SJCRH30 (cell line): ENCODE measurements at regions not wholly inside any gene's neighbourhood (a gene's known extent, or its start where the extent isn't known, plus 50 kb on each side); places are given as distances from the start of the nearest gene placed in this dataset.
A peak's percentile ranks its signal among the peaks of the same experiment; 100 is the strongest.
"Not testable (repeated sequence)": the region's sequence is repeated elsewhere in the genome, so short reads cannot be mapped to it uniquely, and the experiment has no call there.

Source experiments
- DNase-seq, 2 experiments: peaks; one replicate each; pipeline ENCODE4 v3.0.0-alpha.2; 2015 to 2020
- H3K27ac ChIP-seq: fragments of 250-450 bp; sonication (Bioruptor Pico); 2 replicates; pipeline ENCODE4 v1.5.1; 2020; ENCODE audit warnings: mild to moderate bottlenecking, moderate library complexity
- H3K27me3 ChIP-seq: fragments of 250-450 bp; sonication (Bioruptor Pico); 2 replicates; pipeline ENCODE4 v1.5.1; 2020; ENCODE audit warnings: mild to moderate bottlenecking, moderate library complexity
- H3K36me3 ChIP-seq: fragments of 250-450 bp; sonication (Bioruptor Pico); 2 replicates; pipeline ENCODE4 v1.5.1; 2020; ENCODE audit warnings: mild to moderate bottlenecking, moderate library complexity
- H3K4me1 ChIP-seq: fragments of 250-450 bp; sonication (Bioruptor Pico); 2 replicates; pipeline ENCODE4 v1.5.1; 2020; ENCODE audit warnings: mild to moderate bottlenecking, moderate library complexity
- H3K4me3 ChIP-seq: fragments of 250-450 bp; sonication (Bioruptor Pico); 2 replicates; pipeline ENCODE4 v1.5.1; 2020; ENCODE audit warnings: mild to moderate bottlenecking, moderate library complexity
- H3K9me3 ChIP-seq: fragments of 250-450 bp; sonication (Bioruptor Pico); replicated peaks from 2 replicates; pipeline ENCODE4 v1.5.1; 2020; ENCODE audit warnings: mild to moderate bottlenecking, moderate library complexity

DNA sequence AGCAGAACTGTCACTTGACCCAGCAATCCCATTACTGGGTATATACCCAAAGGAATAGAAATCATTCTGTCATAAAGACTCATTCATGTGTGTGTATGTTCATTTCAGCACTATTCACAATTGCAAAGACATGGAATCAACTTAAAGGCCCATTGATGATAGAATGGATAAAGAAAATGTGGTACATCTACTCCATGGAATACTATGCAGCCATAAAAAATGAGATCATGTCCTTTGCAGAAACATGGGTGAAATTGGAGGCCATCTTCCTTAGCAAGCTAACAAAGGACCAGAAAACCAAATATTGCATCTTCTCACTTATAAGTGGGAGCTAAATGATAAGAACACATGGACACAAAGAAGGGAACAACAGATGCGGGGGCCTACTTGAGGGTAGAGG is 422.5 kb downstream of the HS3ST3B1 start:
- not testable (repeated sequence) for H3K4me3 ChIP-seq, H3K27me3 ChIP-seq, H3K4me1 ChIP-seq, H3K27ac ChIP-seq, DNase-seq, H3K36me3 ChIP-seq, H3K9me3 ChIP-seq

DNA sequence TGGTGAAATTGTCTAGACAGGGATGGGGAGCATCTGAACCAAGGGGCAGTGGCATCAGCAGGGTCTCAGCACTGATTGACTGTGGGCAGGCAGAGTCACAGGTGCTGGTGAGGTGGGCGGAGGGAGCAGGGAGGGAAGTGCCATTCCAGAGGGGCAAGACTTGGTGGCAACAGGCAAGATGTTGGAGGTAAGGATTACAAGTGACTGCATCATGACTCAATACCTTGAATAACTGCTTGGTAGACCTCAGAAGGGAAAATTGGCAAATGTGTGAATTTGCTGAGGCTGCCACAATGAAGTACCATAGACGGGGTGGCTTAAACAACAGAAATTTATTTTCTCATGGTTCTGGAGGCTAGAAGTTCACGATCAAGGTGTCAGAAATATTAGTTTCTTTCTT is 419.1 kb downstream of the HS3ST3B1 start:
- H3K36me3 ChIP-seq = no peaks in the 10 kb centered on the region
- no peak for DNase-seq
- H3K9me3 ChIP-seq = peaks cover 3% of the 10 kb centered on the region
- no peaks in the 10 kb centered on the region for H3K27me3 ChIP-seq
- no peak overlapping the region for H3K4me3 ChIP-seq
- H3K27ac ChIP-seq = no peak overlapping the region
- no peaks in the 10 kb centered on the region for H3K4me1 ChIP-seq

DNA sequence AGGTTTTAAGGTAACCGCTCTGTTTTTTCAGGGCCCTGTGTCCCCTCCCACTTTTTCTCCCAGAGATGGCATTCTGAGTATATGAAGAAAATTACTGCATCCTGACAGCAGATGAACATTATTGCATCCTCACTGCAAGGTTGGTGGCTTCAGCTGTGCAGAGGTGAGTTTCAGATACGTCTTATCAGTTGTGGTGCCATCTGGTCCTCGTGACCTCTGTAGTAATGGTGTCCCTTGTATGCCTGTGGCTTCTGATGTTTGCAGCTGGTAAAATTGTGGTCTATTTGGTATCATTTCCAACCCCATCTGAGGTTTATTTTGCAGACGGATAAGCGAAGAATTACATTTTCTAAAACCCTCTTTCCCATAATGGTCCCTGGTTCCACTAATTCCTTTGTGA is 417.0 kb downstream of the HS3ST3B1 start:
- no peak for DNase-seq
- H3K9me3 ChIP-seq = no peaks in the 10 kb centered on the region
- no peak overlapping the region for H3K4me3 ChIP-seq
- H3K27ac ChIP-seq = no peak overlapping the region
- no peaks in the 10 kb centered on the region for H3K36me3 ChIP-seq
- no peaks in the 10 kb centered on the region for H3K4me1 ChIP-seq
- H3K27me3 ChIP-seq = no peaks in the 10 kb centered on the region

DNA sequence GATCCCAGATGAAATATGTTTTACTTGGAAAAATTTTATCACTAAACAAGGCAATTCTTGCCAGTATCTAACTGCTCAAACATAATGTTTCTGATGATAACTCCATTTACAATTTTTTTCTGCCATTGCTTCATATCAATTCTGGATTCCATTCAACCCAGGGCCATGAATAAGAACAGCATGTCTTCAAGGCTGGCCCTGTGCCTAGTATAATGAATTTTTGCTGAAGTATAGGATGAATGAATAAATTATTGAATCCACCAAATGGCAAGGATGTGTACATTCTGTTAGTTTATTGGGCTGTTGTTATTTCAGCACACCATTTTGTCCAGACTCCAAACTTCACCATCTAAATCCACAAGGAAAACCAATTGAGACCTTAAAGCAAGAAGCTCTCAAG is 414.7 kb downstream of the HS3ST3B1 start:
- DNase-seq = no peak
- H3K4me3 ChIP-seq = no peak overlapping the region
- no peaks in the 10 kb centered on the region for H3K4me1 ChIP-seq
- no peaks in the 10 kb centered on the region for H3K36me3 ChIP-seq
- no peak overlapping the region for H3K27ac ChIP-seq
- H3K27me3 ChIP-seq = no peaks in the 10 kb centered on the region
- no peaks in the 10 kb centered on the region for H3K9me3 ChIP-seq

DNA sequence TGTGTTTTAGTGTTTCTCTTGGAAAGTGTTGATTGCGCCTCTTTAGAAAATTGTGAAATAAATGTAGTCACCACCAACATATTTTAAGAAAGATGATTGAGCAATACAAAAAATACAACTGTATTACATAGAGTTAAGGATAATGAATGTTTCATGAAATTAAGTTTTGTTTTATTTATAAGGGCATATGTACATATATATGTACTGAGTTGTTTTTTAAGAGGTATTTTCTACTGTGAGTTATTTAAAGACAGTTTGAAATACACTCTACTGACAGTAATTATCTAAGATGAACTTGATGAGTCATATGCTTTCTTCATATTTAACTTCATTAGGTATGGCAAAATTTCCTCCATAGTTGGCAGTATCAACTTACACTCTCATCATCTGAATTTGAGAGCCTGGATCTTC is 411.7 kb downstream of the HS3ST3B1 start:
- Histone ChIP-seq H3K36me3 (no peaks in the 10 kb centered on the region), H3K4me3 (no peak overlapping the region), H3K27me3 (0 out of 2 replicates have a peak, but pooled peaks cover 4% of the 10 kb centered on the region), H3K27ac (no peak overlapping the region), H3K4me1 (no peaks in the 10 kb centered on the region), H3K9me3 (no peaks in the 10 kb centered on the region)
- DNase-seq = no peak

DNA sequence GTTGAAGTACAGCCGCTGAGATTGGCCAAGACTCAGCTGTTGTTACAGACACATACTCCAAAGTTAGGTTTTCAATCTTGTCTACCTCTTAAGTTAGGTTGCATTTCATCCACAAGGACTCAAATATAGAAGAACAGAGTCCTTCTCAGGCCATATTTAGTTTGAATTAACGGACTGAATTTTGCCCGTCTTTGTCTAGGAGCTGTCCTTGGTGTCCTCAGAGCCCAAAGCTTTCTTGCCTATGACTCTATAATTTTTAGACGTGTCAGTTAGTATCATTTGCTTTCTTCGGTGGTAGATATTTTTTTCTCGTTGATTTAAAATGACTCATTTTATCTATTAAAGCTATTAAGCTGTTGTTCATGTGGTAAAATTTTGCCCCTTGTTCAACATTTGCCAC is 403.2 kb downstream of the HS3ST3B1 start:
- 0 out of 2 replicates have a peak, but pooled peaks cover 4% of the 10 kb centered on the region for H3K27me3 ChIP-seq
- no peak overlapping the region for H3K4me3 ChIP-seq
- H3K36me3 ChIP-seq = no peaks in the 10 kb centered on the region
- DNase-seq = no peak
- H3K27ac ChIP-seq = no peak overlapping the region
- no peaks in the 10 kb centered on the region for H3K9me3 ChIP-seq
- no peaks in the 10 kb centered on the region for H3K4me1 ChIP-seq

DNA sequence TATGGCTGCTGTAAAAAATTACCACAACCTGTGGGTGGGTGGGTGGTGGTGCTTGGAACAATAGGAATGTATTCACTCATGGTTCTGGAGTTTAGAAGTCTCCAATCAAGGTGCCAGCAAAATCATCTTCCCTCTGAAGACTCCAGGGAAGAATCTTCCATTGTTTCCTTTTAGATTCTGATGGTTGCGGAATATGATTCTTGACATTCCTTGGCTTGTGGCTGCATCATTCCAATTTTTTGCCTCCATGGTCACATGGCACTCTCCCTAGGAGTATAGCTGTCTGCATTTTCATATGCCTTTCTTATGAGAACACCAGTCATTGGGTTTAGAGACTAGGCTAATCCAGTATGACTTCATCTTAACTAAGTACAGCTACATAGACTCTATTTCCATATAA is 401.0 kb downstream of the HS3ST3B1 start:
- Histone ChIP-seq H3K4me3 (no peak overlapping the region), H3K27ac (no peak overlapping the region), H3K9me3 (no peaks in the 10 kb centered on the region), H3K36me3 (no peaks in the 10 kb centered on the region), H3K4me1 (no peaks in the 10 kb centered on the region), H3K27me3 (no peaks in the 10 kb centered on the region)
- DNase-seq = no peak

DNA sequence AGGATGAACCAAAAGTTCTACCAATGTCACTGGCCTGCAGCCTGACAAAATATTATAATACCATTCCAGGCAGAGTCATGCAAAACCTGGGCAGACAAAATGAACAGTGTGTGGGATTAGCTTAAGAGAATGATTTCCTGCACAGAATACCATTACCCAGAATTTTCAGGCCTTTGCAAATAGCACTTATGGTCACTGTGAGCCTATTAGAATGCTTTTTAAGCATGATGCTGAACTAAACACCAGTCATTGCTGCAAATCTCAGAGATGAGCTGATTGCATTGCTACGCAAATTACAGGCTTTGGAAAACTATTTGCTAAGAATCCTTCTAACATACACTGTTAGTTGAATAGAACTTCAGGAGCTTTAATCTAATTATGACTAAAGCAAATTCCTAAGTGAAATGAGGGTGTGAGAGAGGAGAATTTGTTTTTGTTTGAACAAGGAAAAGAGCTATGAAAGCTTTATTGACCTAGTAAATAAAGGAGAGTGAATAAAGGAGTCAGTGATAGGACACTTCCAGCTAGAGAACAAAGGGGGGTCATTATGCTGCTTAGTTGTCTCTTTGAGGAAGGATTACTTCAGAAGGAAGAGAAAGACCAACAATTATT is 398.8 kb downstream of the HS3ST3B1 start:
- Histone ChIP-seq H3K9me3 (no peaks in the 10 kb centered on the region), H3K36me3 (no peaks in the 10 kb centered on the region), H3K4me1 (no peaks in the 10 kb centered on the region), H3K27ac (no peak overlapping the region), H3K4me3 (no peak overlapping the region), H3K27me3 (no peaks in the 10 kb centered on the region)
- DNase-seq = no peak

DNA sequence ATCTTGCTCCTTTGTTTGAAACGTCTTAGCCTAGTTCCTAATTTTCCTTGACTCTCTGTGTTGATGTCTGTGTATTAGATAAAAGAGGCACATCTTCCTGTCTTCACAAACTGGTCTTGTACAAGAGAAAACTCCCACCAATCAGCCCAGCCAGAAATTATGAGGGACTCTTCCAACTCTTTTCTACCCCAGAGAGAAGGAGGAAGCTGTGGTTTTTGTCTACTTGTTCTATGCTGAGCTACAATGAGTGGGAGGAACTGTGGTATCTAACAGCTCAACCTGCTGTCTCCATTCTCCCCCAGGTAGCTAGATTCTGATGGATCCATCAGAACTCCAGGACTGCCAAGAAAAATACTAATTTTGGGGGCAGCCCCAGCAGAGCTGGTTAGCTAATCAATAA is 392.5 kb downstream of the HS3ST3B1 start:
- Histone ChIP-seq H3K4me1 (no peaks in the 10 kb centered on the region), H3K4me3 (no peak overlapping the region), H3K27me3 (no peaks in the 10 kb centered on the region), H3K36me3 (no peaks in the 10 kb centered on the region), H3K27ac (no peak overlapping the region), H3K9me3 (no peaks in the 10 kb centered on the region)
- no peak for DNase-seq

DNA sequence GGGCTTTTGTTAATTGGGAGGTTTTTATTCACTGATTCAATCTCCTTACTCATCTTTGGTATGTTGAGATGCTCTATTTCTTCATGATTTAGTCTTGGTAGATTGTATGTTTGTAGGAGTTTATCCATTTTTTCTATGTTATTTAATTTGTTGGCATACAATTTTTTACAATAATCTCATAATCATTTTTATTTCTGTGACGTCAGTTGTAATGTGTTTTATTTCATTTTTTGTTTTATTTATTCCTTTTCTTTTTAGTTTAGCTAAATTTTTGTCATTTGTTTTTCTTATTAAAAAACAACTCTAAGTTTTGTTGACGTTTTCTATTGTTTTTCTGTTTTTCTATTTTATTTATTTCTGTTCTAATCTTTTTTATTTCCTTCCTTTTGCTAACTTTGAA is 389.8 kb downstream of the HS3ST3B1 start:
- Histone ChIP-seq H3K27me3 (no peaks in the 10 kb centered on the region), H3K4me1 (no peaks in the 10 kb centered on the region), H3K9me3 (no peaks in the 10 kb centered on the region), H3K27ac (no peak overlapping the region), H3K36me3 (no peaks in the 10 kb centered on the region), H3K4me3 (no peak overlapping the region)
- no peak for DNase-seq

DNA sequence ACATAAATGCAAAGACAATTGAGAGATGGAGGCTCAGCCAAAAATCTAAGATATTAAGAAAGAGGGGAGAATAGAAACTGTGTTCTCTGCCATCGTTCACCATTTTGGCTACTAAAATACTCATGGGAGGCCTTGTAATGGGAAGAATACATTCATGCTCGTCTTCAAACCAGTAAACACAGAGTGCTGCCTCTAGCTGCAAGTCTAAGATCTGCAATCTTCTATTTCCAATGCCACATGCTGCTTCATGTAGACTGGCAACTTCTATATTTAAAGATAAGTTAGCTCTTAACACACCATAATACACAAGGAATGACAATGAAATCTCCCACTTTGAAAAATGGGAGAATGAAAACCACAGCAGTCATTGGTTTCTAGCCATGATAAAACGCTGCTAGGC is 387.3 kb downstream of the HS3ST3B1 start:
- DNase-seq = peak in 1 of 2 experiments; percentile 33

DNA sequence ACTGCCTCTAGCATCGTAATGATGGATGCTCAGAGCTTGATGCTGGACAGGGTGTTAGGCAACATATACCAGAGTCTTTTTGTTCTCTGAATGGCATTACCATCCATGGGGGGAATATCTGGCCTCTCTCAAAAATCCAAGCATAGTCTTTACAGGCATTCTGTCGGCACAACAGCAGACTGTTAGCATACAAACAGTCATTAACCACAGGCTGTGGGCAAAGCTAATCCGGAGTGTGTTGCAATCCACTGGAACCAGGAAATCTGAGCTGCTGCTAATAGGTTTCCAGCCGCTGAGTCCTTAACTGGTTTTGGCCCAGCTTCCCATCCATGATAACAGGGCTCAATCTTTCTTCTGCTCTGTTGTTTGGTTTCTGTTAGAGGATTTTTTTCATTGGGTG is 371.9 kb downstream of the HS3ST3B1 start:
- no peaks in the 10 kb centered on the region for H3K9me3 ChIP-seq
- H3K27me3 ChIP-seq = no peaks in the 10 kb centered on the region
- peak; percentile 42 to 72 for DNase-seq
- no peak overlapping the region for H3K4me3 ChIP-seq
- no peaks in the 10 kb centered on the region for H3K36me3 ChIP-seq
- H3K27ac ChIP-seq = no peak overlapping the region
- H3K4me1 ChIP-seq = no peaks in the 10 kb centered on the region

More for the DNA sequence above, 387.3 kb downstream of the HS3ST3B1 start:
- no peaks in the 10 kb centered on the region for H3K9me3 ChIP-seq
- H3K36me3 ChIP-seq = no peaks in the 10 kb centered on the region
- H3K4me3 ChIP-seq = no peak overlapping the region
- H3K27ac ChIP-seq = no peak overlapping the region
- no peaks in the 10 kb centered on the region for H3K4me1 ChIP-seq
- no peaks in the 10 kb centered on the region; the same call in 1 of the 2 replicates for H3K27me3 ChIP-seq

DNA sequence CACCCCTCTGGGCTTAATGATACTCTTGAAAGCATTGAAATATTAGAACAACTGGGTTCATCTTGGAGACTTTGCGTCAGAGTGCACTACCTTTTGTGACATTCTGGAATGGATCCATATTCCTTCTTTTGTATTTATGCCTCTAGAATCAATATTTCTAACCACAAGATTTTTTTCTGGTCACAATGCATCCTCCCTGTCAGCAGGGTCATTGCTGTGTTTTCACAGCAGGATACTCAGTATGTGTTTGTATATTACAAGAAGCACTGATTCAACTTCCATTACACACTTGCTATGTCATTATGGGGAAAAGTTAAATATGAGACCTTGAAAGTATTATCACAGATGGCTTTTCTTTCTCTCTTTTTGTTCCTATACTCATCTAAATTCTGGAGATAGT is 370.0 kb downstream of the HS3ST3B1 start:
- no peak for DNase-seq
- H3K4me1 ChIP-seq = no peaks in the 10 kb centered on the region
- no peak overlapping the region for H3K27ac ChIP-seq
- H3K4me3 ChIP-seq = no peak overlapping the region
- H3K36me3 ChIP-seq = no peaks in the 10 kb centered on the region
- no peaks in the 10 kb centered on the region for H3K9me3 ChIP-seq
- H3K27me3 ChIP-seq = no peaks in the 10 kb centered on the region

DNA sequence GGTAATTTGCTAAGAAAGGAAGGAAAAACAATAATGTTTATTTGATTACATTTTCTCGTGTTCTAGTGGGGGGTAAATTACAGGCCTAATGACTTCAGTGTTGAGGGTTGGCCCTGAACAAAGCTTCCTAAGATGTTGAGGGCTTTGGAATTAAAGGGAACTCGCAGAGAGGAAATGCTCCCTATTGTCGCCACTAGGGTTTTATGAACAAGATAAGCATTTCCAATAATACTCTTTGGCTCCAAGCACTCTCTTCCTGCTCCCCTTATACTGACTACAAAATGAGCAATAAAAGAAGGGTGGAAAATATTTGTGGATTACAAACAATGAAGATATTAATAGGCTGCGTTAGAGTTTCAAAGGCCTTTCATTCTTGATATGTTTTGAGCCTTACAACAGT is 363.6 kb downstream of the HS3ST3B1 start:
- Histone ChIP-seq H3K27ac (no peak overlapping the region), H3K4me3 (no peak overlapping the region), H3K4me1 (no peaks in the 10 kb centered on the region), H3K9me3 (no peaks in the 10 kb centered on the region), H3K27me3 (no peaks in the 10 kb centered on the region), H3K36me3 (no peaks in the 10 kb centered on the region)
- no peak for DNase-seq

DNA sequence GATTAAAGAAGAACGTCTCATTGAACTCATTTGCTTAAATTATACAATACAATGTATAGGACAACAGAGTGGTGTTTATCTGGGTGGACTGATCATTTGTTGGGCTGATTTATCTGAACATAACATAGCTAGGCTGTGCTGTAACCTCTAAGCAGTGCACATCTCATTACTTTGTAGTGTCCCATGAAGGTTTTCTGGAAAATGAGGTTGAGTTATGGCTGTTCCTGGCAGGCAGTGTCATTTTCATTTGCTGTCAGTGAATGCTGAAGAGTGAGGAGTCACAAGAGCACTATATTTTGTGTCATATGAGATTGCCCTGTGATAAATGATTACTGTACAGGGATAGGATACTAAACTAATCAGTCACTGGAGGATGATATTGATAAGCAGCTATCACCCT is 340.2 kb downstream of the HS3ST3B1 start:
- no peak overlapping the region for H3K4me3 ChIP-seq

DNA sequence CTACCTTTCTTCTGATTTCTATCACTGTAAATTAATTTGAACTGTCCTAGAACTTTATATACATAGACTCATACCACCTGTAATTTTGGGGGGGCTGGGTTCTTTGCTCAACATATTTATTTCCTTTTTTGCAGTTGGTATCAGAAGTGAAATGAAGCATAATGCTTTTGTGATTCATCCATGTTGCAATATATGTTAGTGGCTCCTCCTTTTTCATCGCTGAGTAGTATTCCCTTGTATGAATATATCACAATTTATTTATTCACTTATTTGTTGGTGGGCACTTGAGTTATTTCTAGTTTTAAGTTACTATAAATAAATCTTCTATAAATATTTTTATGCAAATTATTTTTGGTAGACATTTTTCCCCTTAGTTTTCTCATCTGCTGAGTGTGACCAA is 336.4 kb downstream of the HS3ST3B1 start:
- Histone ChIP-seq H3K27ac (no peak overlapping the region), H3K36me3 (no peaks in the 10 kb centered on the region), H3K4me1 (no peaks in the 10 kb centered on the region), H3K9me3 (0 out of 2 replicates have a peak, but pooled peaks cover 3% of the 10 kb centered on the region), H3K4me3 (no peak overlapping the region), H3K27me3 (no peaks in the 10 kb centered on the region)
- DNase-seq = no peak

More for the DNA sequence above, 340.2 kb downstream of the HS3ST3B1 start:
- H3K4me1 ChIP-seq = no peaks in the 10 kb centered on the region
- H3K27ac ChIP-seq = no peak overlapping the region
- H3K27me3 ChIP-seq = no peaks in the 10 kb centered on the region
- H3K36me3 ChIP-seq = no peaks in the 10 kb centered on the region
- DNase-seq = no peak
- H3K9me3 ChIP-seq = 0 out of 2 replicates have a peak, but pooled peaks cover 3% of the 10 kb centered on the region
